CD4-positive, alpha-beta T cell treated with Interleukin-4 for 1 hour (primary cell): ENCODE measurements at regions not wholly inside any gene's neighbourhood (a gene's known extent, or its start where the extent isn't known, plus 50 kb on each side); places are given as distances from the start of the nearest gene placed in this dataset.
"Not testable (repeated sequence)": the region's sequence is repeated elsewhere in the genome, so short reads cannot be mapped to it uniquely, and the experiment has no call there.

Experiments used
- DNase-seq, 2 donors: peaks; one replicate each; pipeline ENCODE4 v3.0.0-alpha.2; 2020 to 2022

DNA sequence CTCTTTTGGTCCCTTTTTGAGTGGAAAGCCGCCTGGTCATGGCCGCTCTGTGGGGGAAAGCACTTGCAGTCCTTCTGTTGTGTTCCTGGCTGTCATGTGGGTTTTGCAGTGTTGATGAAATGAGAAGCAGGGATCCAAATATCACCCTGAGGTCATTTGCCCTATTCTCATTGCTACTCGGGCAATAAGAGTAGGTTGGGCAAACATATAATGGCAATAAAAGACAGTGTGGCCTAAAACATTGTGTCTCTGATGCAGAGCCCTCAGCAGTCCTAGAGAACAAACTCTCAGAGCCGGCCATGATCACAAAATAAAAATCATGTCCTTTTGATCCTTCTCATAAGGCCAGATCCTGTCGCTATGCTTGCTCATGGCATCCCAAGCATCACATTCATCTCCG, 361.1 kb upstream of the KLF4 start:
- no peak for DNase-seq

DNA sequence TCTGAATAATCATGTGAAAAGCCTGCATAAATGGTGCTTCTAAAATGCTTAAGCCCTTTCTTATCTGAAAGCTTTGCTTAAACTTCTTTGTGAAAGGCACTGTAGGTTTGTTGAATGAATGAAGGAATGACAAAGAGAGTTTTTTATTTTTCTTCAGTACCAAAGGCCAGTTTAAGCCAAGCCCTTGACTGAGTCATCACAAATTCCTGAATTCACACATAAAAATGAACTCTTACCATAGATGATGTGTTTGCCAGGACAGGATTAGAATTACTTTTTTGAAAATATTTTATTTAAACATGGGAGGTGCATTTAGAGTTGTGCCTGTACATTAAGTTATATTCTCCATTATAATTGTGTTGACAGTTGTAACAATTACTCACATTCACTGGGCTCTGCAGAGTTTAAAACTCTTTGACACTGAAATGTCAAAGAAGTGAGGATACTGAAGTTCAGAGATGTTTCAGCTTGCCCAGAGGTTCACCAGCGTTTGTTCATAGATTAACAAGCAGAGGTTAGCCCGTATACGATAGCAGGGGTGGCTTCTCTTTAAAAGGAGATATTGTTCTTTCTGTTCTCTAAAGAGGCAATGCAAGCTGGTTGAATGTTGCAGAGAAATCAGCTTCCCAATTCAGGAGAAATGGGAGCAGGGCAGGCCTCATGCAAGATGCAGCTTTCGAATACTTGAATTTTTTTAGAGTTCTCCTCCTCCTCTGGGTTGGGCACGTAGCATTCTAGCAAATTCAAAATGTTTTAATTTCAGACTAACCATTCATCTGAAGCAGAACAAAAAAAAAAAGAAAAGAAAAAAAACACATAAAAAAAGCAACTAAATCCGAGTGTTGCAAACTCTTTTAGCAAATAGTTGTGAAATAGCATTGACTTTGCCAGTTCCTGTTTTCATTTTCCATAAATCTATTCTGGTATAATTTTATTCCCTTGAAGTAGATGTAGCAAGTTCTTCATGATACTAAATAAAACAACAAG, 358.7 kb upstream of the KLF4 start:
- DNase-seq = no peak

DNA sequence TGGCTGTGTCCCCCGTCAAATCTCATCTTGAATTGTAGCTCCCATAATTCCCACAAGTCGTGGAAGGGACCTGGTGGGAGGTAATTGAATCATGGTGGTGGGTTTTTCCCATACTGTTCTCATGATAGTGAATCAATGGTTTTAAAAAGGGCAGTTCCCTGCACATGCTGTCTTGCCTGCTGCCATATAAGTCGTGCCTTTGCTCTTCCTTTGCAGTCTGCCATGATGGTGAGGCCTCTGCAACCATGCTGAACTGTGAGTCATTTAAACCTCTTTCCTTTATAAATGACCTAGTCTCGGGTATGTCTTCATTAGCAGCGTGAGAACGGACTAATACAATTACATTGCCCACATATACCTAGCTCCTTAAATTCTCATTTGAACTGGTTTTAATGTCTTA, 353.0 kb upstream of the KLF4 start:
- DNase-seq = no peak

DNA sequence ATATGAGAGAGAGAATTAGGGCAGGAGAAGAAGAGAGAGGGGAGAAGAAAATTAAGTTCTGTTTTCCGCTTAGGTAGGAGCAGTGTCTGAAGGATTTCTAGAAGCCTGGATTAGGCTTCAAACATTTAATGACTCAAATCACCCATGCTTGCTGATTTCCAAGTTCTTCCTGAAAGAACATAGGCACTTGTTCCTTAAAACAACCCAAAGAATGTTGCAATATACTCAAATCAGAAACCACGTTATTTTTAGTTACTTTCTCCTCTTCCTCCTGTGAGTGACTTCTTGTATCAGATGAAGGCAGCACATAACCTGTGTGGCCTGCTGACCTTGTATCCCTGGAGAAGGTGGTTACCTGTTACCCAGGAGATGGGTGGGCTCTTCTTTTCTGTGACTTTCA, 351.5 kb upstream of the KLF4 start:
- DNase-seq = no peak

DNA sequence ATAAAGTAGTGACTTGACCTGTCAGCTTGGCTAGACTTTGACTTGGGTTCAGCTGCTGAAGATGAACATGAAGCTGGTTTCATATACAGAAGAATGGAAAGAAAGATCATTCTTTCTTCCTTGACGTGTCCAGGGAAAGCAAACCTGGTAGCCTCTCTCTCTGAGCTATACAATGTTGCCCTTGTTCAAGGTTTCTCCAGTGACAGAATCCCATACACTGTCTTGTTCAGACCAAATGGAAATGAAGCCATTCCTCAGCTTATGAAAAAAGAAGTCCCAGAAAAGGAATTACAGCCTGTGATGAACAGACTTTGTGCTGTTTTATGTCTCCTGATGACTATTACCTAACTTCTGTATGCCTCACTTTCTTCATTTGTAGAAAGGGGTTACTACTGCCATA, 349.8 kb upstream of the KLF4 start:
- DNase-seq = no peak

DNA sequence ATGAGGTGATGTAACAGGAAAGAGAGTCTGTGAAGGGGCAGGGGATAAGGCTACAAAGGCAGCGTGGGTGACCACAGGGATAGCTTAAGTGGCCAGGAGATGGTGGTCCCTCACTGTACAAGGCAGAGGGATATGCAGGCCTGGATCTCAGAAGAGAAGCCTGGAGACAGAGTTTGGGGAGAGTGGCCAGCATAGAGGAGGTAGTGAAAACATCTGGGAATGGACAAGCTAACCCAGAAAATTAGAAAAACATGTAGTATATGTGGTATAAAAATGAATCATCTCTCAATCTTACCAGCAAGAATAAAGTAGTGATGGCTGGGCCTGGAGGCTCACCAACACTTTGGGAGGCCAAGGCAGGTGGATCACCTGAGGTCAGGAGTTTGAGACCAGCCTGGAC, 349.2 kb upstream of the KLF4 start:
- DNase-seq = no peak

DNA sequence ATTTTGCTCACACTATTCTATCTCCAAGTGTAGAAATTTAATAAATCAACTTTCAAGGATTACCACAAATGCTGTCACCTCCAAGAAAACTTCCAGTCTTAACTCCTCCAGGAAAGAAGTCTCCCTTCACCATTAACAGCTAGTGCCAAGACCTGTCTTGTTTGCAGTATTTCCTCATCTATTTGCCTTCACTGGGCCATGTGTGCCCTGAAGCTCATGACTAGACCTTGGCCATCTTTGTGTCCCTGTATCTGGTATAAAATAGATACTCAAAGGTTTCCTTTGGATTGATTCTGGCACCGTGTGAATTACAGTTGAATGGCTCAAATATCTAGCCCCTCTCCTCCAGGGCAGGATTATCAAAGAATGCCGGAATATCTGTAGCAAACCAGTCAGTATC, 346.7 kb upstream of the KLF4 start:
- DNase-seq = no peak

DNA sequence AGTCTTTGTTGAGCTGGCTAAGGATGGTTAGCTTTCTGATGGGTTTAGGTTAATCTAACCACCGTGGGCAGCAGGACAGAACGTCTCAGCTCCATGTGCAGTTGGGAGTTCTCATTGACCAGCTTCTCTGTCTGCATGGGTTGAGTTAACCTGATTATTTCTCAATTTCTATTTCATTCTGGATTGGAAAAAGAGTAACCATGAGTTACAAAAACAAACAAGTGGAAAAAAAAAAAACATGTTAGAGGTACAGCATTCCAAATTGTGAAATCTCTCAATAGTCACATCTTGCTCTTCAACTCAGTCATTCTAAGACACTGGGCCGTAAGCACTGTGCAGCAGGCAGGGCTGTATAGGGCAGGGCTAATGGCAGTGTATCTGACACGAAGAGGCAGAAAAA, 343.7 kb upstream of the KLF4 start:
- DNase-seq = no peak

DNA sequence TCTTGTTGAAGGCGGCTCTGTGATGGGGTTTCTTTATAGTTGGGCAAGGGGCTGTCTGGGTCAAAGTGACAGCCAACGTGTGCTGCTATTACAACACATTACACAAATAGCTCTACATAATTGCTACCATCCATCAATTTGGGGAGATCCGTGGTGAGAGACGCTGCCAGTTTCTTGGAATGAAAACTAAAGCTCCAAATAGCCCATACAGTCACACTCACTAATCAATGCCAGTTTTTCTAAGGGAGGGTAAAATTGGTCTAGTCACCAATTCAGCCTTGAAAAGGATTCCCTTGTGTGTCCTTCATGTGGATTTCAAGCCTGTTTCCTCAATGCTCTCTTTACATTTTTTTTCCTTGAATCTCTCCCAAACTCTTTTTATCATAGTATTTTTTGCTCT, 343.3 kb upstream of the KLF4 start:
- DNase-seq = no peak

DNA sequence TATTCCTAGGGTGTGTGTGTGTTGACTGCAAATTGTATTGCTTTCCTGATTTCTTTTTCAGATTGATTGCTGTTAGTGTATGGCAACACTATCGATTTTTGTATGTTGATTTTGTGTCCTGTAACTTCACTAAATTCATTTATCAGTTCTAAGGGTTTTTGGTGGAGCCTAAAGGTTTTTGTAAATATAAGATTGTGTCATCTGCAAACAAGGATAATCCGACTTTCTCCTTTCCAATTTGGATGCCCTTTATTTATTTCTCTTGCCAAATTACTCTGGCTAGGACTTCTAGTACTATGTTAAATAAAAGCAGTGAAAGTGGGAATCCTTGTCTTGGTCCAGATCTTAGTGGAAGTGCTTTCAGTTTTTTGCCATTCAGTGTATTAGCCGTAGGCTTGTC, 340.9 kb upstream of the KLF4 start:
- no peak for DNase-seq

DNA sequence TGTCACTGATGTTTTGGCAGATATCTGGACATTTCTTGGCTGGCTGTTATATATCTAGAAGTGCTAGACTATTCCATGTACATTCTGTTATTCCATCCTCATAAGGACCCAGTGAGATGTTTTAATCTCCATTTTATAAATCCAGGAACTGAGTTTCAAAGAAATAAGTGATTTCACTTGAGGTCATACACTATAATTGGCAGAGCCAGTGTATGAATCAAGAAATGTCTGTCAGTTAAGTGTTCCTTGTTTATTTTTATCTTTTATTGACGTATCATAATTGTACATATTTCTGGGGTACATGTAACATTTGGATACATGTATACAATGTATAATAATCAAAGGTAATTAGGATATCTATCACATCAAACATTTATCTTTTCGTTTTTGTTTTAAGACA, 338.3 kb upstream of the KLF4 start:
- DNase-seq = no peak

DNA sequence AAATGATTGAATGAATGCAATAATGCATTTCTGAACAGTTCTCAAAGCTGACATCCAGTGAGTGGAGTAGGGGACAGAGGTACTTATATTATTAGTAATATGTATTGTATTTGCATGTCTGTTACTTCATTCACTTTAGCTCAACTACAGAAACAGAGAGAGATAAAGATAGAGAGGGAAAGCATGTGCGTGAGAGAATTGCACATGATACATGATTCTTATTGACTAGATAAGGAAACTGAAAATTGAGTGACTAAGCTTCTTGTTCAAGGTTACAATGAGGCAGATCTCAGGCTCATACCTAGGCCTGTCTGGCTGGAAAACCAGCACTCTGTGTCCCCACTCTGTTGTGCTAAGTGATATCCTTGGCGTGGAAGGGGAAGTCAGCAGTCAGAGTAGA, 337.7 kb upstream of the KLF4 start:
- no peak for DNase-seq

DNA sequence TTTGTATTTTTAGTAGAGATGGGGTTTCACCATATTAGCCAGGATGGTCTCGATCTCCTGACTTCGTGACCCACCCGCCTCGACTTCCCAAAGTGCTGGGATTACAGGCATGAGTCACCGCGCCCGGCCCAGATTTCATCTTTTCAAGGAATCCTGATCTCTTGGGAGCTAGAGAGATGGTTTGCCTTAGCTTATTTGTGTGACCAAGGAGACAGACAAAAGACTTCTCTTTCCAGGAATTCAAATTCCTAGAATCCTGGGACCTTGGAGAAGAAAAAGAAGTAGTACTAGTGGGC, 337.1 kb upstream of the KLF4 start:
- DNase-seq = not testable (repeated sequence)

DNA sequence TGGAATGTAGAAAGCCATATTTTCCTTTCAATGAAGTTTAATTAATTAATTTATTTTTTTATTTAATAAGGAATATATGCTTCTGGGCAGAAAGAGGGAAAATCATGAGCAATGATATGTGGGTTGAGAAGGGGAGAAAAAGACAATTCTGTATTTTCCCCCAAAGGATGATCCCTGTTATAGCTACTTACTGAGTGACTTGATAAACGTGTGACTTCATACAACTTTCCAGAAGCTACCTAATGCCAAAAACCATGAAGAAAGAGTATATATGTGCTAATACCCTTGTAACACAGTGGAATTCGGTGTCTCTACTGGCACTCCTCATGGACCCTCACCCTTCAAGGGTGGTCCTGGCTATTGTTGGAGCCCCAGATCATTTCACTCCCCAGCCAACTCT, 335.0 kb upstream of the KLF4 start:
- DNase-seq = no peak

DNA sequence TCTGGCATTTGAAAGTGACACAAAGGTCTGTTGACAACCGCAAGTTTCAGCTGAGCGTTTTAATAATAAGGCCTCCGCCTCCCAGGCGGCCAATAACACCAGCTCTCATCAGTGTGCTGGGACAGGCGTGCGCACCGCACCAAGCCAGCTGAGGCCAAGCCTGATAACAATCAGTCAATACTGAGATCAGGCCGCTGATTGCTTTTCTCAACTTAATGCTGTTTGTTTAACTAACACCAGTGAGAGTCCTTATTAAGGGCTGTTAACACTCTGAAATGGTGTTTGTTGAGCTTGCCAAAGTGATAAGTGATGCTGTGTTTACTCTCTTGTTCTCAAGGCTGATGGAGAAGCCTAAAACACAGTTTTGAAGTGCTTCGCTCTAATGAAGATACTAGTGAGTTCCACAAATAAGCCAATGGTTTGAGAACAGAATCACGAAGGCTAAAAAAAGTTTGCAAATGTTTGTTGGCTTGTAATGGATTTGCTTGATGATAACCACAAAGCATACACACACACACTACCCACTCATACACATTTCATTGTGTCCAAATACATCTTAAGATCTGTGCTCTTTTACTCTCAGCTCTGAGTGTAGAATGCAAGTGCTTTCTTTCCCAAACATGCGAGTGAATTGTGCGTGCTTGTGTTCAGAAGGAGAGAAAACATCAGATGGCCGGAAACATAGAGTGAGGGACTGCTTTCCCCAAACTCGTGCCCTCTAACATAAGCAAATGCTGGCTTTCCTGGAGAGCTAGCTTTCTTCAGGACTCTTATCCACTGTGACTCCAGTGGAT, 330.4 kb upstream of the KLF4 start:
- DNase-seq = no peak

DNA sequence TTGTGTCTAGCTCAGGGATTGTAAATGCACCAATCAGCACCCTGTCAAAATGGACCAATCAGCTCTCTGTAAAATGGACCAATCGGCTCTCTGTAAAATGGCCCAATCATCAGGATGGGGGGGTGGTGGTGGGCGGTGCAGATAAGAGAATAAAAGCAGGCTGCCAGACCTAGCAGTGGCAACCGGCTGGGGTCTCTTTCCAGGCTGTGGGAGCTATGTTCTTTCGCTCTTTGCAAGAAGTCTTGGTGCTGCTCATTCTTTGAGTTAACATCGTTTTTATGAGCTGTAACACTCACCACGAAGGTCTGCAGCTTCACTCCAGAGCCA, 328.9 kb upstream of the KLF4 start:
- not testable (repeated sequence) for DNase-seq

DNA sequence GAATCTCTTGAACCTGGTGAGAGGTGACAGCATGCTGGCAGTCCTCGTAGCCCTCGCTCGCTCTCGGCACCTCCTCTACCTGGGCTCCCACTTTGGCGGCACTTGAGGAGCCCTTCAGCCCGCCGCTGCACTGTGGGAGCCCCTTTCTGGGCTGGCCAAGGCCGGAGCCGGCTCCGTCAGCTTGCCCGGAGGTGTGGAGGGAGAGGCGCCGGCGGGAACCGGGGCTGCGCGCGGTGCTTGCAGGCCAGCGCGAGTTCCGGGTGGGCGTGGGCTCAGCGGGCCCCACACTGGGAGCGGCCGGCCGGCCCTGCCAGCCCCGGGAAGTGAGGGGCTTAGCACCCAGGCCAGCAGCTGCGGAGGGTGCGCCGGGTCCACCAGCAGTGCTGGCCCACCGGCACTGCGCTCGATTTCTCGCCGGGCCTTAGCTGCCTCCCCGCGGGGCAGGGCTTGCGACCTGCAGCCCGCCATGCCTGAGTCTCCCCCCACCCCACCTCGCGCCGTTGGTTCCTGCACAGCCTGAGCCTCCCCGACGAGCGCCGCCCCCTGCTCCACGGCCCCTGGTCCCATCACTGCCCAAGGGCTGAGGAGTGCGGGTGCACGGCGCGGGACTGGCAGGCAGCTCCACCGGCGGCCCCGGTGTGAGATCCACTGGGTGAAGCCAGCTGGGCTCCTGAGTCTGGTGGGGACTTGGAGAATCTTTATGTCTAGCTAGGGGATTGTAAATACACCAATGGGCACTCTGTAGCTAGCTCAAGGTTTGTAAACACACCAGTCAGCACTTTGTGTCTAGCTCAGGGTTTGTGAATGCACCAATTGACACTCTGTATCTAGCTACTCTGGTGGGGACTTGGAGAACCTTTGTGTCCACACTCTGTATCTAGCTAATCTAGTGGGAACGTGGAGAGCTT, 328.3 kb upstream of the KLF4 start:
- DNase-seq = not testable (repeated sequence)

DNA sequence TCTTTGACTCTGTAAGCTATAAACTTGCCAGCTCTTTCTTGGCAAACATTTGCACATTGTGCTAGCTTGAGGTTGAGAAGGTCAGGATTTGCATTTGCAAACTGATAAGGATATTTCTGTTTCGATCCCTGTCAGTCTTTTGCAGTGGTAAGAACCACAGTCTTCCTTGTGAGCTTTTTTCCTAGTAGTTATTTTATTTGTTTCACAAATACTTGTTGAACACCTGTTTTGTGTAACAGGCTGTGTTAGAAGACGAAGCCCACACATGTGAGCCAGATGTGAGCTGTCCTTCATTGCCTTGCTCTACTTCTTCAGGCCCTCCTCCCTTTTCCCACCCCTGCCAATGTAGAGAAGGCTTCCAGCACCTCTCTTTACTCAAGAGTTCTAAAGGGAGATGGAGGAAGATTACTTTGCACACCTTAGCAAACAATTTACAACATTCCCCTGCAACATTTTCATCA, 327.0 kb upstream of the KLF4 start:
- DNase-seq = no peak

DNA sequence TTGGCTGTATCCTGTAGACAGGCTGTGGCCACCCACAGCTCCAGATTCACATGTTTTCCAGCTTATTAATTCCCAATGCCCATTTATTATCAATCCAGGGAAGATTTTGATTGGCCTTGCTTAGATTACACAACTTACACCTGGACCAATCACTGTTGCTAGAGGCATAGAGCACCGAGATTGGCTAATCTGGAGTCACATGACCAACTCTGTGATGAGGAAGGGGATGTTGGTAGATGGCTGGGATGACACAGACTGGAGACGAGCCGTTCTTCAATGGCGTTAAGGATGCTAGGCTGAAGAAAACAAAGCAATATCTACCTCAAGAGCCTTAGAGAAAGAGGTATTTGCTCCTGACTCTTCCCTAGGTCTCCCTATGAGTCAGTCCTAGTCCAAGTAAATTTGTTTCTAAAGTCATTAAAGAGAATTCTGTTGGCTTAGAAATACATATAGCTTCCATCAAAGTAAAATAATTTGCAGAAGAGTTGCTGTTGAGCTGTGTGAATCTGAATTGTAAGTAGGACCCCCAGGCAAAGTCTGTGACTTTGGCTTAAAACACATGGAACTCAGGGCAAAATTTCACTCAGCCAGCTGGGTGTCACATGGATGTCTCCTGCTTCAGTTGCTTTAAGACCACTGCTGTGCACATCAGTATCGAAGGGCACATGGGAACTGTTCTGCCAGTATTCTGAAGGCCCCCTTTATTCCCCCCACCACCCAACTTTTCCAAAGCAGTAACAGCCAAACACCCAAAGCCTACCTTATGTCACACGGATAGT, 326.4 kb upstream of the KLF4 start:
- no peak for DNase-seq

DNA sequence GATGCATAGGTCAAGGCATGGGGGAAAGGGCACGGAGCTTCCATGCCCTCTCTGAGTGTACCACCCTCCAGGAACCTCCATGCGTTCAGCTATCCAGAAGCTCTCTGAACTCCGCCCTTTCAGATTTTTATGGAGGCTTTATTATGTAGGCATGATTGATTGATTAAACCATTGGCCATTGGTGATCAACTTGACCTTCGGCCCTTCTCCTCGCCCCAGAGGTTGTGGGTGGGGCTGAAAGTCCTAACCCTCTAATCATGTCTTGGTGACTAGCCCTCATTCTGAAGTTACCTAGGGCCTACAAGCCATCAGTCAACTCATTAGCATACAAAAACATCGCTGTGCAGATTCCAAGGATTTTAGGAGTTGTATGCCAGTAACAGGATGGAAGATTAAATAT, 323.7 kb upstream of the KLF4 start:
- DNase-seq = no peak

DNA sequence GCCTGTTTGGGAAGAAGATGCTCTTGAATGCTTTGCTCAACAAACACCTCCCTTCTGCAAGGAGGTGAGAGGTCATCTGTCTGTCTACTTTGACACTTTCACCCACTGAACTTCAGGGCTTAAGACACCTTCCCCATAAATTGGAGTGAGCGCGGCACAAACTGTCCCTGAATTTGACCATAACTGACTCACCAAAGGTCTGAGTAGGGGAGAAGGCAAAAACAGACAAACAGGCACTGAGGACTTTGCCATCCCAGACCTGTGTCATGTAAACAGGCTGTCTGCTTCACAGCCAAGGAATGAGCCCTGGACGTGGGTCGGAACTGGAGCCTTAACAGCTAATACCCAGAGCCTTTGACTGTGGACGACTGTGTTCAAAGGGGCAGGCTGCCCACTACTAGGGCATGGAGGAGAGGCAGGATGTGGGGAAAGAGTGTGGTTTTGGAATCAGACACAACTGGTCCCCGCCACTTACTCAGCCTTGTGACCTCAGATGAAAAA, 320.9 kb upstream of the KLF4 start:
- DNase-seq = no peak

DNA sequence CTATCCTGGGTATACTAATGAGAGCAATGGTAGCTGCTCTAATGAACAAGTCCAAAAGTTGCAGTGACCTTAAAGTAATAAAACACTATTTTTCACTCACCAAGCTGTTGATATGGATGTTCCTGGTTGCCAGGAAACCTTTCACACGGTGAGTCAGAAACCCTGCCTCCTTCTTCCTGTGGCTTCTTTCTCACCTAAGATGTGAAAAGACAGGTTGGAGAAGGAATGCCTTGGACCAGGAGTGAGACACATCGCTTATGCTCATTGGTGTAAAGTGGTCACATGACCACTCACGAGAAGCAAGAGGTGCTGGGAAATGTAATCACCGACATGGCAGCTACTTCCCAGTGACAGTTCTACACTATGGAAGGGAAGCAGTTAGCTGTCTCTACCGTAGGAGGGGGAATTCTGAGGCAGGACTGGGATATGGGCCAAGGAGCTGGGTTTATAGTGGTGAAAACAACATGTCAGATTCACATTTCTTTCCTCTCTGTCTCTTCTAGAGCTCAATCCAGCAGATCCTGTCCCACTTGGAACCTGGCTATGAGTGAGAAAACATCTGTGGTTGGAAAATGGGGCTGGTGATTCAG, 320.4 kb upstream of the KLF4 start:
- DNase-seq = no peak
